ENCODE measurements at regions not wholly inside any gene's neighbourhood (a gene's known extent, or its start where the extent isn't known, plus 50 kb on each side); places are given as distances from the start of the nearest gene placed in this dataset.

DNA sequence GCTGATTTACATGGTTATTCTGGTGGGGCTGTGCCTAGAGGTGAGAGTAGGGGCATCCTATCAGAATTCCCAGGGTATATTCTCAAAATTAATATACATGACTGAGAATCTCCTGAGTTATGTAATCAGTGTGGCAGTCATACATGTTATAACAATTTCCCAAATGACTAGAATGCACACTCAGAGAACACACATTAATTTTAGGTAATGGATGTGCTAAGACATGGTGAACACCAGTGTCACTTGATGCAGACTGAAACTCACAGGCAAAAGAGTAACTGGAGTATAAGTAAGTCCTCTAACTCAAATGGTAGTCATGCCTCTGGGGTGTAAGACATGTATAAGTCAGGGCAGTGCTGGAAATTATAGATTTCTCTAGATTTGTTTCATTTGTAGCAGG, 1198.4 kb upstream of the CITED2 start:
- TF ChIP-seq EP300 (IDR thresholded peaks at IDR 0.05): no peak
- TF ChIP-seq, protein P1, sequence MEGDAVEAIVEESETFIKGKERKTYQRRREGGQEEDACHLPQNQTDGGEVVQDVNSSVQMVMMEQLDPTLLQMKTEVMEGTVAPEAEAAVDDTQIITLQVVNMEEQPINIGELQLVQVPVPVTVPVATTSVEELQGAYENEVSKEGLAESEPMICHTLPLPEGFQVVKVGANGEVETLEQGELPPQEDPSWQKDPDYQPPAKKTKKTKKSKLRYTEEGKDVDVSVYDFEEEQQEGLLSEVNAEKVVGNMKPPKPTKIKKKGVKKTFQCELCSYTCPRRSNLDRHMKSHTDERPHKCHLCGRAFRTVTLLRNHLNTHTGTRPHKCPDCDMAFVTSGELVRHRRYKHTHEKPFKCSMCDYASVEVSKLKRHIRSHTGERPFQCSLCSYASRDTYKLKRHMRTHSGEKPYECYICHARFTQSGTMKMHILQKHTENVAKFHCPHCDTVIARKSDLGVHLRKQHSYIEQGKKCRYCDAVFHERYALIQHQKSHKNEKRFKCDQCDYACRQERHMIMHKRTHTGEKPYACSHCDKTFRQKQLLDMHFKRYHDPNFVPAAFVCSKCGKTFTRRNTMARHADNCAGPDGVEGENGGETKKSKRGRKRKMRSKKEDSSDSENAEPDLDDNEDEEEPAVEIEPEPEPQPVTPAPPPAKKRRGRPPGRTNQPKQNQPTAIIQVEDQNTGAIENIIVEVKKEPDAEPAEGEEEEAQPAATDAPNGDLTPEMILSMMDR (IDR thresholded peaks at IDR 0.05): no peak
